Small intestine (tissue), 7 donors: ENCODE measurements at regions not wholly inside any gene's neighbourhood (a gene's known extent, or its start where the extent isn't known, plus 50 kb on each side); places are given as distances from the start of the nearest gene placed in this dataset.

Source experiments
- DNase-seq, 2 donors: peaks; one replicate each; pipeline versions ENCODE4 v3.0.0 to v3.0.0-alpha.2; 2013
- FAIRE-seq: peaks from 2 replicates; lab custom pipeline; 2012; peaks lifted over from hg19 to GRCh38; lab: Jason Lieb, UNC
- H3K27ac ChIP-seq, 3 donors: one replicate each; pipeline ENCODE4 v1.5.1; 2013; ENCODE audit warnings: low read length in 2 of 3, mild to moderate bottlenecking in 2 of 3, control low read depth in 1 of 3, inconsistent platforms in 1 of 3, low read depth in 1 of 3, moderate library complexity in 1 of 3
- H3K27me3 ChIP-seq, 3 donors: one replicate each; pipeline ENCODE4 v1.6.1; 2013; ENCODE audit warnings: low read length in 3 of 3, inconsistent platforms in 1 of 3; ENCODE audit not compliant: control insufficient read depth in 3 of 3, insufficient read depth in 3 of 3
- H3K36me3 ChIP-seq, 3 donors: one replicate each; pipeline ENCODE4 v1.6.1; 2013; ENCODE audit warnings: low read length in 3 of 3, inconsistent platforms in 1 of 3, low read depth in 1 of 3, mild to moderate bottlenecking in 1 of 3, moderate library complexity in 1 of 3; ENCODE audit not compliant: control insufficient read depth in 3 of 3, insufficient read depth in 2 of 3
- H3K4me1 ChIP-seq, 3 donors: one replicate each; pipeline ENCODE4 v1.6.1; 2013; ENCODE audit warnings: low read length in 2 of 3, inconsistent platforms in 1 of 3, low read depth in 1 of 3, mild to moderate bottlenecking in 1 of 3, moderate library complexity in 1 of 3; ENCODE audit not compliant: control insufficient read depth in 3 of 3, insufficient read depth in 2 of 3
- H3K4me3 ChIP-seq, 3 donors: one replicate each; pipeline ENCODE4 v1.5.1; 2013; ENCODE audit warnings: low read length in 3 of 3, control low read depth in 1 of 3, inconsistent platforms in 1 of 3, low read depth in 1 of 3, mild to moderate bottlenecking in 1 of 3, moderate library complexity in 1 of 3
- H3K9me3 ChIP-seq, 2 donors: one replicate each; pipeline ENCODE4 v1.6.1; 2013; ENCODE audit warnings: low read depth in 1 of 2, low read length in 1 of 2; ENCODE audit not compliant: control insufficient read depth in 2 of 2, insufficient read depth in 1 of 2
- WGBS, 3 donors: extraction: QIAGEN DNeasy Blood & Tissue Kit; methylation state at CpG; one replicate each; pipeline ENCODE4 v1.1.7; 2013; 5-methylcytosine and 5-hydroxymethylcytosine counted together
- donor health status: healthy with polysubstance abuse.
- donor health status: control.
- donor health status: control.
- donor health status: Bipolar disorder and iron deficiency.
- donor health status: healthy.

DNA sequence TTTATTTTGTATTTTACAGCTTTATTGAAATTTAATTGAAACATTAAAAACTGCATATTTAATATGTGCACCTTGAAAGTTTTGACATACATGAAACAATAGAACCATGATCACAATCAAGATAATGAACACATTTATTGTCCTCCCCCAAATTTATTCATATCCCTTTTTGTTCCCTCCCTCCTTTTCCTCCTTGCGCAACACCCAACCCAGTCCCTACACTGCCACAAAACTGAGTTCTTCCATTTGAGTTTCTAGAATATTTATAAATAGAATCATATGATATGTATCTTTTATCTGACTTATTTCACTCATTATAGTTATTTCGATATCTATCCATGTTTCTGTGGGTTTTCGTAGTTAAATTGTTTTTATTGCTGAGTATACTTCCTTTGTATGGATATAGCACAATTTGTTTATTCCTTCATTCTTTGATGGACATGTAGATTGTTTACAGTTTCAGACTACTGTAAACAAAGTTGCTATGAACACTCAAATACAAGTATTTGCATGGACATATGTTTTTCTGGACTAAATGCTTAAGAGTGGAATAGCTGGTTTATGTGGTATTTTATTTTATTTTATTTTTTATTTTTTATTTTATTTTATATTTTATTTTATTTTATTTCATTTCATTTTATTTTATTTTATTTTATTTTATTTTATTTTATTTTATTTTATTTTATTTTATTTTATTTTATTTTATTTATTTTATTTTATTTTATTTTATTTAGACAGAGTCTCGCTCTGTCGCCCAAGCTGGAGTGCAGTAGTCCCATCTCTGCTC, 359.1 kb downstream of the SLC6A15 start:
- FAIRE-seq (peak; percentile 39), DNase-seq (no peak)
- 90 to 91% (median 91%) methylated on average over 5 of the region's 5 CpGs for WGBS, 3 donors
- Histone ChIP-seq H3K27ac (no peak overlapping the region), H3K9me3 (no peaks in the 10 kb centered on the region), H3K27me3 (no peaks in the 10 kb centered on the region), H3K4me3 (no peak overlapping the region), H3K36me3 (no peaks in the 10 kb centered on the region), H3K4me1 (no peaks in the 10 kb centered on the region)

DNA sequence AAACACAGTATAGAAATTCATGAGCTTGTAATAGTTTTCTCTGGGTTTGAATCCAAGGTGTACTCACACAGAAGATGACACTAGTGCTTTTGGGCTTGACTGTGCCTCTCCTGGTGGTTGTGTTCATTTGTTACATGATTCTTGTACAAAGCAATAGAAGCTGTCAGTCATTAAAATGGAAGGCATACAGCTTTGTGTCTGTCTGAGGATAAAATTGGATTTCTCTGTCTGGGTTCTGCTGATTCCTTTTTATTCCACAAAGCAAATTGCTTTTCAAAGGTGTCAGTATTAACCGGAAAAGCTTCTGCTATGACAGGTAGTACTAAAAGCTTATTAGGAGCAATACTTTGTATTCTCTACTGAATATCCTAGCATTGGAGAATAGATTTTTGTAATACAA, 361.2 kb downstream of the SLC6A15 start:
- no peaks in the 10 kb centered on the region for H3K27me3 ChIP-seq
- H3K4me3 ChIP-seq: no peak overlapping the region
- WGBS, 3 donors: 91 to 93% (median 92%) methylated on average over 1 of the region's 1 CpG
- FAIRE-seq (no peak), DNase-seq (no peak)
- H3K9me3 ChIP-seq: no peaks in the 10 kb centered on the region
- H3K4me1 ChIP-seq: no peaks in the 10 kb centered on the region
- H3K36me3 ChIP-seq: no peaks in the 10 kb centered on the region
- H3K27ac ChIP-seq: no peak overlapping the region

DNA sequence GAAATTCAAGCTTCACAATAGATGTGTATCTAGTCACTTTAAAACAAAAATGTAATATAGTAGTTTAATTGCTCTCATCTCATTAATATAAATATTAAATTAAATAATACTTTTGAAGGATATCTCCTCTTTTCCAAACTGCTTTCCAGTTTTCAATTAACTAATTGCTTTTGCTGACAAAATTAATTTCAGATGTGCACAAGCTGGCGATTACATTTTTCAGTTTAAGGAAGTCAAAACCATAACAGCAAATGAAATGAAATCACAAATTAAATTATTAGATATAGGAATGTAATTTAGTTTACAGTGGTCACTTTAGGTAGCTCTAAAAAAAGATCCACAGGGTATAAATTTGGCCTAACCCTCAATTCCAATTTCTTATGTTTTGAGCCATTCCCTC, 362.1 kb downstream of the SLC6A15 start:
- no peak overlapping the region for H3K27ac ChIP-seq
- no peak for FAIRE-seq

DNA sequence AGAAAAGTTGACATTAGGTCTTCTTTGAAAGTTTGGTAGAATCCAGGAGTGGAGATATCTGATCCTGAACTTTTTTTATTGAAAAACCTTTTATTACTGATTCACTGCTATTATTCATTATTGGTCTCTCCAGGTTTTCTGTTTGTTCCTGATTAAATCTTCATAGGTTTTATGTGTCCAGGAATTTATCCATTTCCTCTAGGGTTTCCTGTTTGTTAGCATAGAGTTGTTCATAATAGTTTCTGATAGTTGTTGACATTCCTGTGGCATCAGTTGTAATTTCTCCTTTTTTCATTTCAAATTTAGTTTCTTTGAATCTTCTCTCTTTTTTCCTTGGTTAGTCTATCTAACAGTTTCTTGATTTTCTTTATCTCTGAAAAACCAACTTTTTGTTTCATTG, 370.3 kb downstream of the SLC6A15 start:
- Histone ChIP-seq H3K4me1 (no peaks in the 10 kb centered on the region), H3K4me3 (no peak overlapping the region), H3K27me3 (no peaks in the 10 kb centered on the region), H3K9me3 (no peaks in the 10 kb centered on the region), H3K27ac (no peak overlapping the region), H3K36me3 (no peaks in the 10 kb centered on the region)
- no peak for FAIRE-seq
- DNase-seq: no peak

More for the DNA sequence above, 362.1 kb downstream of the SLC6A15 start:
- WGBS, 3 donors: 89 to 100% (median 92%) methylated on average over 1 of the region's 1 CpG
- no peaks in the 10 kb centered on the region for H3K27me3 ChIP-seq
- H3K4me1 ChIP-seq: no peaks in the 10 kb centered on the region
- no peak overlapping the region for H3K4me3 ChIP-seq
- no peaks in the 10 kb centered on the region for H3K9me3 ChIP-seq
- no peaks in the 10 kb centered on the region for H3K36me3 ChIP-seq
- no peak for DNase-seq

DNA sequence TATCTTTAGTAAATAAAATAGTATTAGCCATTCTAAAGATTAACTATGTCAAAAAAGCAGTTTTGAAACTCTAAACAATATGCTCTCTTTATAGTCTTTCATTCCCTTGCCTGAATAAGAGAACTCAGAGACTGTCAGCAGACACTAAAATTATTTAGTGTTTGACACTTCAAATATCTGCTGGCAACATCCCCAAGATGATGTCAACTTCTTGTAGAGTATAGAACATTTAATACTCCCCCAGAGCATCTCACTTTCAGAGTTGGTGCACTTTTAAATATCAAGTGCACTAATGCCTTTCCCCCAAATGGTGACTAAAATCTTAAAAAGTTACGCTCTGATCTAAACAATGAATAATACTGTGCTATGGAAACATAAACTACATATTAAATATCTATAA, 374.9 kb downstream of the SLC6A15 start:
- Histone ChIP-seq H3K27me3 (no peaks in the 10 kb centered on the region), H3K27ac (no peak overlapping the region), H3K4me1 (no peaks in the 10 kb centered on the region), H3K9me3 (no peaks in the 10 kb centered on the region), H3K4me3 (no peak overlapping the region), H3K36me3 (no peaks in the 10 kb centered on the region)
- FAIRE-seq (no peak), DNase-seq (no peak)
- WGBS, 3 donors: 67 to 80% (median 69%) methylated on average over 1 of the region's 1 CpG

DNA sequence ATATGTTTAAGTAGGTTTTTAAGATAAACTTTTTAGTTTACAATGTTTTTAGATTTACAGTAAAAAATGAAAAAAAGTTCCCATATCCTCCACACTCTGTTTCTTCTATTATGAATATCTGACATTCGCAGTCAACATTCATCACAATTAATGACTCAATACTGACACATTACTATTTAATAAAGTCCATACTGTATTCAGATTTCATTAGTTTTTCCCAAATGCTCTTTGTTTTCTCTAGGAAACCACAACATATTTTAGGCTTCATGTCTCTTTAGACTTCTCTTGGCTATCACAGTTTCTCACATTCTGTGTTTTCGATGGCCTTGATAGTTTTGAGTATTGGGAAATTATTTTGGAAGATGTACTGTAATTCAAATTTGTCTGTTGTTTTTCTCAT, 399.8 kb downstream of the SLC6A15 start:
- H3K9me3 ChIP-seq: no peaks in the 10 kb centered on the region
- H3K36me3 ChIP-seq: no peaks in the 10 kb centered on the region
- DNase-seq (no peak), FAIRE-seq (no peak)
- 83 to 94% (median 85%) methylated on average over 2 of the region's 2 CpGs for WGBS, 3 donors
- no peaks in the 10 kb centered on the region for H3K4me1 ChIP-seq
- no peak overlapping the region for H3K4me3 ChIP-seq
- H3K27ac ChIP-seq: no peak overlapping the region
- H3K27me3 ChIP-seq: no peaks in the 10 kb centered on the region

DNA sequence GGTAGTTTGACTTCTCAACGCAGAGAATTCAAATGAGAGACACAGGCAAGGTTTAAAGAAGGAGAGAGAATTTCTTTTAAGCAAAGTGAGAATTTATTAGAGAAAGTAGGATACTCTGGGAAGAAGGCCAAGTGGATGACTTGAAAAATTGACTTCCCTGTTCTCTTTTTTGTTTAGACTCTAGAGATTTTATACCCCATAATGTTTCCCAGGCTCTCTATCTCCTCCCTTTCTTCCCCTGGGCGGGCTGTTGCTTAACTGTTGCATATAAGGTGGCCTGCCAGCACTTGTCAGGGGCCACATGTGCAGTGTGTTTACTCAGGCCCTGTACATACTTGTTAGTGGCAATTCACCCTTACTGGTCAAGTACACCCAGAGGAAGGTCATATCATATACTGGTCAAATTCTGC, 403.7 kb downstream of the SLC6A15 start:
- no peak overlapping the region for H3K27ac ChIP-seq
- no peak for FAIRE-seq
- no peaks in the 10 kb centered on the region for H3K9me3 ChIP-seq
- WGBS, 3 donors: 49 to 58% (median 57%) methylated on average over 2 of the region's 2 CpGs
- no peaks in the 10 kb centered on the region for H3K27me3 ChIP-seq
- no peak for DNase-seq
- no peak overlapping the region for H3K4me3 ChIP-seq
- H3K4me1 ChIP-seq: no peaks in the 10 kb centered on the region
- no peaks in the 10 kb centered on the region for H3K36me3 ChIP-seq

DNA sequence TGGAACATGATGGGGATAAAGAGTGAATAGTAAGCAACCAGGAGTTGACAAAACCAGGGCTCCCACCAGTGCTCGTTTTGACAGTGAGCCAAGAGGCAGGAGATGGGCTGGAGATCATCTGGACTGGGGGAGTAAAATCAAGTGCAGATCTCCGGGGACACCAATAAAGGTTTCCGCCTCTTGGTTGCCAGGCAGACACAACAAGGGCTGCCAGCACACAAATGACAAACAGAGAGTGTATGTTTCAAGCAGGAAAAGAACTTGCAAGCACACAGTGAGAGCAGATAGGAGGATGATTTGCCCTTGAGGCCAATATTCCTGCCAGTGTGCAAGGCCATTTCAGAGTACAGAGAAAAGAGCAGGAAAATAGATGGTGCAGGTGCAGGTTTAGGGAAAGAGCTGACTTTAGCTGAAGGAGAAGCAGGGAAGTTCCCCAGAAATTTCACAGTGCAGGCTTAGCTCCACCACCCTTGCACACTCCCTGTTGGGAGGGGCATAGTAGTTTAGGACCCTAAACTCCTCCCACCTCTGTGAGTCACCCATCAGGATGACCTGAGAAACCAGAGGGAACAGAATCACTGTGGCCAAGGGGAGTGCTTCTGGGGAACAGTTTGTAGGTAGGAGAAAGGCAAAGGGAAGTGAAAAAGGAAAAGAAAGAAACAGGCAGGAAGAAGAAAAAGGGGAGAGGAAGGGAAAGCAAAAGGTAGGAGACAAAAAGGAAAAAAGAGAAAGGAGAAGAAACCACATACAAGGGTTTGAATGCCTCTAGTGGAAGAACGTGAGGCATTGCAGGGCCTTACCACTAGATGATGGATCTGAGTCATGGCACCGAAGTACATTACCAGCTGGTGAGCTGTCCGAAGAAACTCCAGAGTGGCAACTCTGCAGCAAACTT, 404.4 kb downstream of the SLC6A15 start:
- Histone ChIP-seq H3K36me3 (no peaks in the 10 kb centered on the region), H3K4me3 (no peak overlapping the region), H3K27ac (no peak overlapping the region), H3K27me3 (no peaks in the 10 kb centered on the region), H3K9me3 (no peaks in the 10 kb centered on the region), H3K4me1 (no peaks in the 10 kb centered on the region)
- FAIRE-seq (no peak), DNase-seq (no peak)
- 42 to 52% (median 43%) methylated on average over 6 of the region's 6 CpGs for WGBS, 3 donors
